Osteocyte (in vitro differentiated cells): ENCODE measurements at regions not wholly inside any gene's neighbourhood (a gene's known extent, or its start where the extent isn't known, plus 50 kb on each side); places are given as distances from the start of the nearest gene placed in this dataset.

Experiments used
- DNase-seq: peaks from one replicate; pipeline ENCODE4 v3.0.0; 2021; ENCODE audit warnings: mixed read lengths; ENCODE audit not compliant: unreplicated experiment; ENCODE audit errors: extremely low spot score
- H3K27ac Mint-ChIP-seq: one replicate; pipeline ENCODE4 v1.8.0; 2021; ENCODE audit warnings: mild to moderate bottlenecking, mixed read lengths; ENCODE audit not compliant: unreplicated experiment
- H3K27me3 Mint-ChIP-seq: one replicate; pipeline ENCODE4 v1.8.0; 2021; ENCODE audit warnings: mixed read lengths; ENCODE audit not compliant: unreplicated experiment
- H3K36me3 Mint-ChIP-seq: one replicate; pipeline ENCODE4 v1.8.0; 2021; ENCODE audit warnings: mixed read lengths; ENCODE audit not compliant: unreplicated experiment
- H3K4me1 Mint-ChIP-seq: one replicate; pipeline ENCODE4 v1.8.0; 2021; ENCODE audit warnings: mixed read lengths; ENCODE audit not compliant: unreplicated experiment
- H3K4me3 Mint-ChIP-seq: one replicate; pipeline ENCODE4 v1.8.0; 2021; ENCODE audit warnings: mild to moderate bottlenecking, moderate library complexity, mixed read lengths; ENCODE audit not compliant: unreplicated experiment
- H3K9me3 Mint-ChIP-seq: one replicate; pipeline ENCODE4 v1.8.0; 2021; ENCODE audit warnings: mixed read lengths; ENCODE audit not compliant: unreplicated experiment
- TF ChIP-seq, protein P1 (sequence below): fragments of 200-600 bp; sonication (generic); IDR thresholded peaks from 2 replicates; pipeline ENCODE4 v1.5.0; 2021; ENCODE audit warnings: antibody characterized with exemption, mild to moderate bottlenecking, moderate library complexity

DNA sequence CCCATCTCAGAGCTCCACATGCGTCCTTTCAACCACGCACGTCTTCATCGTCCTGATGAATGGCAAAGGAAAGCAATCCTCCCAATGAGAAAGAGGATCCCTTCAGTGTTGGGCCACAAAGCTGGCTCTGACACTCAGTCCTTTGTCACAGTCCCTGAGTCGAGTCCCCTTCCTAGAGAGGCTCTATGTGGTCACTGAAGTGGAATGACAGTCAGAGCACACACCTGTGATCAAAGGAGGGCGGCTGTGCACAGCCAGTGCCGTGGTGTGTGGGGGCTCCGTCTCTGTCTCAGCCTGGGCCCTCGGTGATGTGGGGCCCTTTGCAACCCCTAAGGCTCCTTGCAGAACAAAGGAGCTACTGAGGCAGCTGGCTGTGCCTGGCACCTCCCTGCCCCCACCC lies 157.3 kb upstream of the APCDD1 start:
- Mint-ChIP-seq H3K27ac (no peak overlapping the region), H3K4me3 (no peak overlapping the region), H3K4me1 (peaks cover 31% of the 10 kb centered on the region), H3K36me3 (no peaks in the 10 kb centered on the region), H3K9me3 (no peaks in the 10 kb centered on the region), H3K27me3 (peaks cover 8% of the 10 kb centered on the region)
- TF ChIP-seq, protein P1, sequence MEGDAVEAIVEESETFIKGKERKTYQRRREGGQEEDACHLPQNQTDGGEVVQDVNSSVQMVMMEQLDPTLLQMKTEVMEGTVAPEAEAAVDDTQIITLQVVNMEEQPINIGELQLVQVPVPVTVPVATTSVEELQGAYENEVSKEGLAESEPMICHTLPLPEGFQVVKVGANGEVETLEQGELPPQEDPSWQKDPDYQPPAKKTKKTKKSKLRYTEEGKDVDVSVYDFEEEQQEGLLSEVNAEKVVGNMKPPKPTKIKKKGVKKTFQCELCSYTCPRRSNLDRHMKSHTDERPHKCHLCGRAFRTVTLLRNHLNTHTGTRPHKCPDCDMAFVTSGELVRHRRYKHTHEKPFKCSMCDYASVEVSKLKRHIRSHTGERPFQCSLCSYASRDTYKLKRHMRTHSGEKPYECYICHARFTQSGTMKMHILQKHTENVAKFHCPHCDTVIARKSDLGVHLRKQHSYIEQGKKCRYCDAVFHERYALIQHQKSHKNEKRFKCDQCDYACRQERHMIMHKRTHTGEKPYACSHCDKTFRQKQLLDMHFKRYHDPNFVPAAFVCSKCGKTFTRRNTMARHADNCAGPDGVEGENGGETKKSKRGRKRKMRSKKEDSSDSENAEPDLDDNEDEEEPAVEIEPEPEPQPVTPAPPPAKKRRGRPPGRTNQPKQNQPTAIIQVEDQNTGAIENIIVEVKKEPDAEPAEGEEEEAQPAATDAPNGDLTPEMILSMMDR: no peak
- DNase-seq: no peak

DNA sequence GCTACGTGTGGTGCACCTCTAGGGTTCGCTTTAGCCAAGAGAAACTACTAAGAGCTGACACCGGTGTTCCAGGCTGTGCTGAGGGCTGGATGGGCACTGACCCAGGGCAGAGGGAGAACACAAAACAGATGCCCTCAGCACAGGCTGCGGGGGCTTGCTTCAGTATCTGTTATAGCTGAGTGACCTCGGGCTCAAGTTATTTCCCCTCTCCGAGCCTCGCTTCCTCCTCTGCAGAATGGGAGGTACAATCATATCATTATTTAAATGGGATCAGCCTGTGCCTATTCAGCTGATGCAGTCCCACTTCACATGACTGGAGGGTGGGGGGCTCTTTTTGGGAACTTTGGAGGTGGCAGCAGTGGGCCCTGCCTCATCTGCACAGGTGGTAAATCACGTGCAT lies 156.1 kb upstream of the APCDD1 start:
- TF ChIP-seq, protein P1: no peak
- Mint-ChIP-seq H3K9me3 (no peaks in the 10 kb centered on the region), H3K4me3 (no peak overlapping the region), H3K4me1 (peaks cover 31% of the 10 kb centered on the region), H3K36me3 (no peaks in the 10 kb centered on the region), H3K27ac (no peak overlapping the region), H3K27me3 (peaks cover 18% of the 10 kb centered on the region)
- no peak for DNase-seq

DNA sequence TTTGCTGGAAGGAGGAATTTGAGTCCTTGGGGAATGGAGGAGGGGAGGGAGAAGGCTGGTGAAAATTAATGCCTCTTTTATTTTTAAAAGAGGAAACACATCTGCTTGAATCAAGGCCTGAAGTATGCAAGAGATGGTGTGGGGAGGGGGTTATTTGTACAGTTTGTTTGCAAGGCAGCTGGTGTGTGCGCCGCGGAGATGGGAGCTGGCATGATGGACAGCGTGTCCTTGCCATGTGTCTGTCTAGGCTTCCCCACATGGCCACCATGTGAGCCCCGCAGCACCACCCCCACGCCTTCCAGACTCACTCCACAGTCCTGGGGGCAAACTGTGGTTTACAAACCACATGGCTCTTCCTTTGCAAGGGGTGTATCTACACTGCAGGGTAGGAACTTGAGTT lies 154.8 kb upstream of the APCDD1 start:
- H3K9me3 Mint-ChIP-seq: no peaks in the 10 kb centered on the region
- TF ChIP-seq, protein P1: no peak
- H3K27ac Mint-ChIP-seq: peak overlapping the region; percentile 79
- H3K4me1 Mint-ChIP-seq: peaks cover 37% of the 10 kb centered on the region
- DNase-seq: peak; percentile 93
- no peaks in the 10 kb centered on the region for H3K36me3 Mint-ChIP-seq
- H3K27me3 Mint-ChIP-seq: peaks cover 23% of the 10 kb centered on the region
- H3K4me3 Mint-ChIP-seq: no peak overlapping the region

DNA sequence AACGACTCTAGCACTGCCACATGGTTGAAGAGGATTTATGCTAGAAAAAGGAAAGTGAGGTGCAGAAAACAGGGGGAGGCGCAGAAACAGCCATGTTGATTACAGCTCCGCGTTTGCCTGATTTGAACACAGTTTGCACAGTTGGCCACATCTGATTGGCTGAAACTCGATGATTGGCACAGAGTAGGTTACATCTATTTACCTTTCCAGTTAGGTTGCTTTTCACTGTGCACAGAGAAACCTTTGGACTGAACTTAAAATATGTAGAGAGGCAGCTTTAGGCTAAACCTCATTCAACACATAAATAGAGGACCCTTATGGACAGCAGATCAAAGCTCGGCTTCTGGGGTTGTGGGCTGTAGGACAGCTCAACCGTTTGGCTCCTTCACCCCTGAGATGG lies 153.7 kb upstream of the APCDD1 start:
- no peaks in the 10 kb centered on the region for H3K9me3 Mint-ChIP-seq
- H3K27me3 Mint-ChIP-seq: peaks cover 20% of the 10 kb centered on the region
- no peak overlapping the region for H3K27ac Mint-ChIP-seq
- H3K4me3 Mint-ChIP-seq: no peak overlapping the region
- no peaks in the 10 kb centered on the region for H3K36me3 Mint-ChIP-seq
- TF ChIP-seq, protein P1: no peak
- H3K4me1 Mint-ChIP-seq: peaks cover 38% of the 10 kb centered on the region
- no peak for DNase-seq

DNA sequence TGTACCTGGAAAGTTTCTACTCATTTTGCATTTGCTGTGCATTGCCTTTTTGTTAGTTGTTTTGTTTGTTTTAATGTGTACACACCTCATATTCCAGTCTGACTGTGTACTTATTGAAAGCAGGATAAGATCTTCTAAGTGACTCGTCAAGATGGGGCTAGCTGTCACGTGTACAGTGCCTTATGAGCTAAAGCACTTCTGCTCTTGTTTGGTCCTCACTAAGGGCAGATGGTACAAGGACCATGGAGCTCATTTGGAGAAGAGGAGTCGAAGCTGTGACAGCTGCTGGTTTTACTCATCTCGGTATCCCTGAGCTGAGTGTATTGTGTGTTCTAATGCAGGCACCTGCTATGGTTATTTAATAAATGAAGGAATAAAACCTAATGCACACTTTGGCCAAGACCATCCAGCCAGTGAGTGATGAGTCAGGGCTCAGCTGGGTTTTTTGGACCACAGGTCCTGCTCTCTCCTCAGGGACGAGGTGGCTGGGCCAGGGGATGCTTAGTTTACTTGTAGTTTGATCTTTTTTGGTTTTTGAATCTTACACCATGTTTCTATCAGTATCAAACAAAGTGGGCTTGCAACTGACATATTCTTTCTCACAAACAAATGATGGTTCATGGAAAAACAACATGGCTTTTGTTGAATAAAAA lies 152.5 kb upstream of the APCDD1 start:
- H3K4me1 Mint-ChIP-seq: peaks cover 38% of the 10 kb centered on the region
- no peaks in the 10 kb centered on the region for H3K9me3 Mint-ChIP-seq
- peak; percentile 34 for DNase-seq
- H3K27me3 Mint-ChIP-seq: peaks cover 25% of the 10 kb centered on the region
- no peaks in the 10 kb centered on the region for H3K36me3 Mint-ChIP-seq
- TF ChIP-seq, protein P1: no peak
- no peak overlapping the region for H3K27ac Mint-ChIP-seq
- no peak overlapping the region for H3K4me3 Mint-ChIP-seq
